Liver (tissue), 8 donors: ENCODE measurements at regions not wholly inside any gene's neighbourhood (a gene's known extent, or its start where the extent isn't known, plus 50 kb on each side); places are given as distances from the start of the nearest gene placed in this dataset.
A peak's percentile ranks its signal among the peaks of the same experiment; 100 is the strongest.

Experiments used
- DNase-seq: peaks from one replicate; pipeline ENCODE4 v3.0.0-alpha.2; 2017; ENCODE audit warnings: low spot score
- H3K27ac ChIP-seq, 2 donors: one replicate each; pipeline ENCODE4 v1.7.0; 2013; ENCODE audit warnings: inconsistent platforms in 2 of 2, low read length in 2 of 2, control low read depth in 1 of 2, low read depth in 1 of 2, mild to moderate bottlenecking in 1 of 2
- H3K27me3 ChIP-seq, 4 donors: one replicate each; pipeline versions ENCODE4 v1.6.1 to v1.7.0; 2013; ENCODE audit warnings: low read length in 3 of 4, inconsistent platforms in 1 of 4, mild to moderate bottlenecking in 1 of 4, moderate library complexity in 1 of 4; ENCODE audit not compliant: control insufficient read depth in 4 of 4, insufficient read depth in 4 of 4
- H3K36me3 ChIP-seq, 4 donors: one replicate each; pipeline versions ENCODE4 v1.6.1 to v1.7.0; 2013; ENCODE audit warnings: low read length in 3 of 4, mild to moderate bottlenecking in 3 of 4, low read depth in 1 of 4, moderate library complexity in 1 of 4; ENCODE audit not compliant: control insufficient read depth in 4 of 4, insufficient read depth in 3 of 4
- H3K4me1 ChIP-seq, 4 donors: one replicate each; pipeline versions ENCODE4 v1.6.1 to v1.7.0; 2013; ENCODE audit warnings: low read length in 3 of 4, mild to moderate bottlenecking in 3 of 4, moderate library complexity in 1 of 4; ENCODE audit not compliant: control insufficient read depth in 4 of 4, insufficient read depth in 4 of 4
- H3K4me3 ChIP-seq, 3 donors: one replicate each; pipeline versions ENCODE4 v1.6.1 to v1.7.0; 2013; ENCODE audit warnings: low read length in 3 of 3, control low read depth in 1 of 3, low read depth in 1 of 3, mild to moderate bottlenecking in 1 of 3
- H3K9ac ChIP-seq, 2 donors: one replicate each; pipeline ENCODE4 v1.7.0; 2013; ENCODE audit warnings: low read length in 2 of 2, mild to moderate bottlenecking in 2 of 2, moderate library complexity in 2 of 2, control low read depth in 1 of 2, low read depth in 1 of 2
- H3K9me3 ChIP-seq, 4 donors: one replicate each; pipeline versions ENCODE4 v1.6.1 to v1.7.0; 2013; ENCODE audit warnings: low read length in 3 of 4; ENCODE audit not compliant: control insufficient read depth in 4 of 4
- CTCF ChIP-seq: fragments of 150-350 bp; IDR thresholded peaks from 2 replicates; pipeline ENCODE4 v1.5.1; 2017; ENCODE audit warnings: improper control_type of control experiment, low read depth, low read length; ENCODE audit not compliant: missing input control
- FOXA1 ChIP-seq: IDR thresholded peaks from 2 replicates; pipeline ENCODE4 v1.6.1; 2016; ENCODE audit warnings: antibody characterized with exemption
- GABPA ChIP-seq, 2 donors: IDR thresholded peaks in 1 of 2; conservative IDR thresholded peaks in 1 of 2; 2 replicates each; pipeline ENCODE4 v1.6.1; 2016; ENCODE audit warnings: antibody characterized with exemption in 2 of 2, mild to moderate bottlenecking in 1 of 2, moderate library complexity in 1 of 2
- HNF4A ChIP-seq, 2 donors: conservative IDR thresholded peaks; 2 replicates each; pipeline ENCODE4 v1.6.1; 2016; ENCODE audit warnings: antibody characterized with exemption in 2 of 2, mild to moderate bottlenecking in 2 of 2
- HNF4G ChIP-seq: IDR thresholded peaks from 2 replicates; pipeline ENCODE4 v1.6.1; 2016; ENCODE audit warnings: antibody characterized with exemption
- JUND ChIP-seq, 2 donors: IDR thresholded peaks; 2 replicates each; pipeline ENCODE4 v1.6.1; 2016; ENCODE audit warnings: antibody characterized with exemption in 2 of 2
- MAX ChIP-seq: IDR thresholded peaks from 2 replicates; pipeline ENCODE4 v1.6.1; 2016; ENCODE audit warnings: antibody characterized with exemption
- NR2F2 ChIP-seq: IDR thresholded peaks from 2 replicates; pipeline ENCODE4 v1.6.1; 2016; ENCODE audit warnings: antibody characterized with exemption
- RAD21 ChIP-seq, 2 donors: IDR thresholded peaks; 2 replicates each; pipeline ENCODE4 v1.6.1; 2016; ENCODE audit warnings: antibody characterized with exemption in 2 of 2, mild to moderate bottlenecking in 2 of 2
- REST ChIP-seq: IDR thresholded peaks from 2 replicates; pipeline ENCODE4 v1.6.1; 2016; ENCODE audit warnings: antibody characterized with exemption, mild to moderate bottlenecking
- RXRA ChIP-seq, 2 donors: IDR thresholded peaks; 2 replicates each; pipeline ENCODE4 v1.6.1; 2017 to 2018; ENCODE audit warnings: antibody characterized with exemption in 2 of 2, mild to moderate bottlenecking in 1 of 2
- TAF1 ChIP-seq: conservative IDR thresholded peaks from 2 replicates; pipeline ENCODE4 v1.6.1; 2016; ENCODE audit warnings: antibody characterized with exemption, mild to moderate bottlenecking
- YY1 ChIP-seq: IDR thresholded peaks from 2 replicates; pipeline ENCODE4 v1.6.1; 2016; ENCODE audit warnings: antibody characterized with exemption, mild to moderate bottlenecking
- ZBTB33 ChIP-seq: IDR thresholded peaks from 2 replicates; pipeline ENCODE4 v1.6.1; 2016; ENCODE audit warnings: antibody characterized with exemption
- WGBS: extraction: QIAGEN DNeasy Blood & Tissue Kit; methylation state at CpG from one replicate; pipeline ENCODE4 v1.1.7; 2013; 5-methylcytosine and 5-hydroxymethylcytosine counted together
- donor health status: healthy.
- donor health status: healthy.
- donor health status: healthy.
- donor health status: healthy.
- donor health status: healthy.

DNA sequence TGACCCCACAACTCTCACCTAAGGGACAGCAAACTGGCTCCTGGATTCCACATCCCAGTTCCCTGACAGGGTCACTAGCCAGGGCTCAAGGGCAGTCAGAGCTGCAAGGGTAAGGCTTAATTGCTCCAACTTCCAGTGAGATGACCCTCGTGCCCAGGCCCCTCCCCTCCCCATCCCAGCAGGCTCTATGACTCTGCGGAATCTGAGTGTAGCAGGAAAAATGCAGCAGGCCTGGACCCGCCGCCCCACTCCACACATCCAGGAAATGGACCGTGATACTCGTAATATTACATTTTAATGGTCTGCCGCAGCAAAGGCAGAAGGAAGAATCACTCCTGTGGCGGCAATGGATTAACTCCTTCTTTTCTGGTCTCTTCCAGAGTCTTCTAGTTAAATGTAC is 91.7 kb upstream of the CHST15 start:
- no peaks in the 10 kb centered on the region for H3K27me3 ChIP-seq
- H3K9me3 ChIP-seq = no peaks in the 10 kb centered on the region
- H3K4me3 ChIP-seq = no peak overlapping the region
- TF ChIP-seq RXRA (IDR thresholded peaks at IDR 0.05) (peak in 1 of 2 donors; percentile 13), ZBTB33 (no peak)
- no peaks in the 10 kb centered on the region for H3K36me3 ChIP-seq
- no peak overlapping the region for H3K27ac ChIP-seq
- H3K4me1 ChIP-seq = no peaks in the 10 kb centered on the region
- DNase-seq = no peak
- 70% methylated on average over 8 of the region's 8 CpGs for WGBS
- H3K9ac ChIP-seq = no peak overlapping the region

DNA sequence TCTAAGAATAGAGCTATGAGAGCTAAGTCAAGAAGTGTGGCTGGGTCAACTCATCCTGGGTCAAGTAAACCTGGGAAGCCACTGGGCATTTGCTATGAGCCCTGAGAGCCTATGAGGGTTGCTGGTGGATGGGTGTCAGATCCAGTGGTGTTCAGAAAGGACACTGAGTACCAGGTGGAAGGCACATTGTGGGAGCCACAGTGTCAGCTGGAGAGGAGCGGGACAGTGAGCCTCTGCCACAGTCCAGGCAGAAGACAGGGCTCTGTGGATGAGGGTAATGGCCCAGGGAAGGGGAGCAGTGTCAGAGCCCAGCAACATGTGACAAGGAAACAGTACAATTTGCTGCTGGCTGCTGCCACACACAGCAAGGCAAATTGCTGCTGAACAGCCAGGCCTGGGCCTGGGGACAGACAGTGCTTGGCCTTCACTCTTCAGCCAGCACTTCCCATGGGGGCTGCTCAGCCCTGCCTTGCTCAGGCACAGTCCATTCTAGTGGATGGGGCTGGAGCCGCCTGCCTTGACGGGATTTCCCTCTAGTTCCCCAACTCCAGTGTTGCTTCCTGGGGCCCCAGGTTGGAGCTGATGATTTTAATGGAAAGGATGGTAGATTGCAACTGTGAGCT is 90.9 kb upstream of the CHST15 start:
- Histone ChIP-seq H3K27ac (no peak overlapping the region), H3K9ac (no peak overlapping the region), H3K4me3 (no peak overlapping the region), H3K4me1 (no peaks in the 10 kb centered on the region), H3K36me3 (no peaks in the 10 kb centered on the region), H3K9me3 (no peaks in the 10 kb centered on the region), H3K27me3 (no peaks in the 10 kb centered on the region)
- WGBS = 97% methylated on average over 3 of the region's 3 CpGs
- DNase-seq = no peak
- TF ChIP-seq FOXA1 (no peak), REST (no peak), HNF4G (no peak), RXRA (IDR thresholded peaks at IDR 0.05) (no peak), ZBTB33 (no peak), JUND (IDR thresholded peaks at IDR 0.05) (no peak), TAF1 (no peak), NR2F2 (no peak), CTCF (no peak), YY1 (no peak), HNF4A (conservative IDR thresholded peaks at IDR 0.05) (no peak), MAX (no peak), GABPA (IDR thresholded peaks at IDR 0.05 in 1 of 2, conservative IDR thresholded peaks at IDR 0.05 in 1 of 2) (no peak), RAD21 (IDR thresholded peaks at IDR 0.05) (no peak)
